ENCODE measurements at regions not wholly inside any gene's neighbourhood (a gene's known extent, or its start where the extent isn't known, plus 50 kb on each side); places are given as distances from the start of the nearest gene placed in this dataset.

DNA sequence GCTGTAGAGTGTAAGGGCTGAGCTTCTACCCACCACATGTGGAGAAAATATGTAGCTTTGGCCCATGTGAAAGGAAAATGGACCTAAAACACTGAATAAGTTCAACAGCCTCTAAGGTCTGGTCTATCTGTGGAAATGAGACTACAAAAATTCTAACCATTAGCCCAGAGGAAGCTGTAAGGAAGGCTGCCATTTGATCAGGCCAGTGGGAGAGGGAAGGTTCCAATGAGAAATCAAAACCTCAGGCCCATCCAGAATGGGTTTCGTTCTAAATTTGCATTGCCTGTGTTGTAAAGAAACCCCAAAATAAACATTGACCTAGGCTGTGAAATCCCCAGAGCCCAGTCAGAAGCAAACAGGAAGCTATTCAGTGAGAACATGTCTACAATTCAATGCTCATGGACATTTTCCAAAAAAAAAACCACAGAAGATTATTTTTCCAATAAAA lies 320.4 kb upstream of the SLC7A11 start:
- H3K4me3 ChIP-seq (ENCODE audit: low read length in 3 of 3): no peak overlapping the region
- H3K27me3 ChIP-seq (ENCODE audit: control insufficient read depth in 3 of 3, insufficient read depth in 3 of 3, low read length in 3 of 3): no peaks in the 10 kb centered on the region
- peaks cover 0 to 3% (median 3%) of the 10 kb centered on the region in 3 donors for H3K4me1 ChIP-seq (ENCODE audit: control insufficient read depth in 3 of 3, insufficient read depth in 3 of 3, low read length in 3 of 3)
- H3K36me3 ChIP-seq (ENCODE audit: control insufficient read depth in 3 of 3, insufficient read depth in 3 of 3, low read length in 3 of 3): no peaks in the 10 kb centered on the region
- no peak overlapping the region for H3K27ac ChIP-seq (ENCODE audit: low read depth, low read length)
- no peak overlapping the region for H3K9ac ChIP-seq (ENCODE audit: low read depth in 1 of 3, low read length in 3 of 3)
- H3K9me3 ChIP-seq (ENCODE audit: control insufficient read depth in 3 of 3, low read length in 3 of 3): no peaks in the 10 kb centered on the region

DNA sequence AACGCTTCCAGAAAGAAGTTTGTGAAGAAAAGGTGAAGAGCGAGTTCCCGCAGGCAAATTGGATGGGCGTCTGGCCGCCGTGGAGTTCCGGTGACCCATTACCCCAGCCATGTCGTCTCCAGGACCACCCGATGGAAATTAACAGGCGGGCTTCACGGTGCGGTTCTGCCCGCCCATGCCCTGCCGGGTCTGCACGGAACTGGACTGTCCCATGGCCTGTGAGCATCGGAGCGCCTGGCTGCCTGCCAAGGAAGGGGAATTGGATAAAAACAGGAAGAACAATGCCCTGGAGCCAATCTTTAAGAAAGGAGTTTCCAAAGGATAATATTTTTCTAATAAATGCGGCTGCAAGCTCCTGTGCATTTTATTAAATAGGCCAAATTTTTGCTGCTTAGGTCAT lies 319.8 kb upstream of the SLC7A11 start:
- Histone ChIP-seq H3K9me3 (ENCODE audit: control insufficient read depth in 3 of 3, low read length in 3 of 3) (no peaks in the 10 kb centered on the region), H3K27ac (ENCODE audit: low read depth, low read length) (no peak overlapping the region)

DNA sequence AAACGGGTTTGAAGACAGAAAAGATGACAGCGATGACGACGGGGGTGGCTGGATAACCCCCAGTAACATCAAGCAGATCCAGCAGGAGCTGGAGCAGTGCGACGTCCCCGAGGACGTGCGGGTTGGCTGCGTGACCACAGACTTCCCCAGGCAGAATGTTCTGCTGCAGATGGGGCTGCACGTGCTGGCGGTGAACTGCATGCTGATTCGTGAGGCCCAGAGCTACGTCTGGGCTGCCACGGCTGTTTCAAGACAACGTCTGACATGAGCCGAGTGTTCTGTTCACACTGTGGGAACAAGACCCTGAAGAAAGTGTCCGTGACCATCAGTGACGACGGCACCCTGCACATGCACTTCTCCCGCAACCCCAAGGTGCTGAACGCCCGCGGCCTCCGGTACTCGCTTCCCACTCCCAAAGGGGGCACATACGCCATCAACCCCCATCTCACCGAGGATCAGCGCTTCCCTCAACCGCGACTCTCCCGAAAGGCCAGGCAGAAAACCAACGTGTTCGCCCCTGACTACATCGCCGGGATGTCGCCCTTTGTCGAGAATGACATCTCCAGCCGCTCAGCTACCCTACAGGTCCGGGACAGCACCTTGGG lies 319.2 kb upstream of the SLC7A11 start:
- no peak overlapping the region for H3K27ac ChIP-seq (ENCODE audit: low read depth, low read length)
- no peaks in the 10 kb centered on the region for H3K9me3 ChIP-seq (ENCODE audit: control insufficient read depth in 3 of 3, low read length in 3 of 3)
- H3K4me1 ChIP-seq (ENCODE audit: control insufficient read depth in 3 of 3, insufficient read depth in 3 of 3, low read length in 3 of 3): peaks cover 0 to 3% (median 3%) of the 10 kb centered on the region in 3 donors
- H3K36me3 ChIP-seq (ENCODE audit: control insufficient read depth in 3 of 3, insufficient read depth in 3 of 3, low read length in 3 of 3): no peaks in the 10 kb centered on the region
- no peak overlapping the region for H3K4me3 ChIP-seq (ENCODE audit: low read length in 3 of 3)
- no peak overlapping the region for H3K9ac ChIP-seq (ENCODE audit: low read depth in 1 of 3, low read length in 3 of 3)
- no peaks in the 10 kb centered on the region for H3K27me3 ChIP-seq (ENCODE audit: control insufficient read depth in 3 of 3, insufficient read depth in 3 of 3, low read length in 3 of 3)

More for the DNA sequence above, 319.8 kb upstream of the SLC7A11 start:
- Histone ChIP-seq H3K4me3 (ENCODE audit: low read length in 3 of 3) (no peak overlapping the region), H3K4me1 (ENCODE audit: control insufficient read depth in 3 of 3, insufficient read depth in 3 of 3, low read length in 3 of 3) (peaks cover 0 to 3% (median 3%) of the 10 kb centered on the region in 3 donors), H3K9ac (ENCODE audit: low read depth in 1 of 3, low read length in 3 of 3) (no peak overlapping the region), H3K36me3 (ENCODE audit: control insufficient read depth in 3 of 3, insufficient read depth in 3 of 3, low read length in 3 of 3) (no peaks in the 10 kb centered on the region), H3K27me3 (ENCODE audit: control insufficient read depth in 3 of 3, insufficient read depth in 3 of 3, low read length in 3 of 3) (no peaks in the 10 kb centered on the region)

DNA sequence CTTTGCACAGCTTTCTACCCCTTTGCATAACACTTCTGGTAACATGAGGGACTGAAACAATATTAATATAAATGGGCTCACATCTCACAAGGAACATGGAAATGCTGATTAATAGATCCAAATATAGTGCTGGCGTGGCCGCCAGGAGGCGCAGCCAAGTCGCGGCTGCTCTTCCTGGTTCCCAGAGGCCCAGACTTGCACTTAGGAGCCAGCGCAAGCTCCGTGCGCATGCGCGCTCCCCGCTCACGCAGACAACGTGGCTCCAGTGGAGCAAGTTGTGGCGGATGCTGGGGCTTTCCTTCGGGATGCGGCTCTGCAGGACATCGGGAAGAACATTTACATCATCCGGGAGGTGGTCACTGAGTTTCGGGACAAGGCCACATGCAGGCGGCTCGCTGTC lies 318.3 kb upstream of the SLC7A11 start:
- Histone ChIP-seq H3K4me3 (ENCODE audit: low read length in 3 of 3) (no peak overlapping the region), H3K27ac (ENCODE audit: low read depth, low read length) (no peak overlapping the region), H3K9me3 (ENCODE audit: control insufficient read depth in 3 of 3, low read length in 3 of 3) (no peaks in the 10 kb centered on the region), H3K27me3 (ENCODE audit: control insufficient read depth in 3 of 3, insufficient read depth in 3 of 3, low read length in 3 of 3) (no peaks in the 10 kb centered on the region), H3K36me3 (ENCODE audit: control insufficient read depth in 3 of 3, insufficient read depth in 3 of 3, low read length in 3 of 3) (no peaks in the 10 kb centered on the region), H3K4me1 (ENCODE audit: control insufficient read depth in 3 of 3, insufficient read depth in 3 of 3, low read length in 3 of 3) (peaks cover 0 to 3% (median 3%) of the 10 kb centered on the region in 3 donors), H3K9ac (ENCODE audit: low read depth in 1 of 3, low read length in 3 of 3) (no peak overlapping the region)

DNA sequence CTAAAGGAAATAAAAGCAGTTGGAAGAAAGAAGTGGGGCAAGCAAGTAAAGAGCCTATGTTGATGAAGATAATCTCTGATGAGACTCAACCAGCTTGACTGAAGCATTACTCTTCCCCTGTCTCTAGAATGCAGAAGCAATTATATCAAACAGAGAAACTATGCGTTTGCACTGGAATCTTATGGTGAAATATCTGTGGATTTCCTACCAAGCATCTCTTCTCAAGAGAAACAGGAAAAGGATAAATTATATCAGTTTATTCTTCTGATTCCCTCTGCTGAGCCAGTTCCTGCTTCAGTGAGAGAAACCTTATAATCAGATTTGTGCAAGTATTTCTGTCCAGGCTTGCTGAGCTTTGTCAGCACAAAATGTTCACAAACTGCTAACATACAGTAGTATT lies 316.7 kb upstream of the SLC7A11 start:
- H3K9me3 ChIP-seq (ENCODE audit: control insufficient read depth in 3 of 3, low read length in 3 of 3): no peaks in the 10 kb centered on the region
- no peaks in the 10 kb centered on the region for H3K36me3 ChIP-seq (ENCODE audit: control insufficient read depth in 3 of 3, insufficient read depth in 3 of 3, low read length in 3 of 3)
- H3K27me3 ChIP-seq (ENCODE audit: control insufficient read depth in 3 of 3, insufficient read depth in 3 of 3, low read length in 3 of 3): no peaks in the 10 kb centered on the region
- no peak overlapping the region for H3K27ac ChIP-seq (ENCODE audit: low read depth, low read length)
- no peak overlapping the region for H3K4me3 ChIP-seq (ENCODE audit: low read length in 3 of 3)
- no peak overlapping the region for H3K9ac ChIP-seq (ENCODE audit: low read depth in 1 of 3, low read length in 3 of 3)
- peaks cover 0 to 3% (median 3%) of the 10 kb centered on the region in 3 donors for H3K4me1 ChIP-seq (ENCODE audit: control insufficient read depth in 3 of 3, insufficient read depth in 3 of 3, low read length in 3 of 3)

DNA sequence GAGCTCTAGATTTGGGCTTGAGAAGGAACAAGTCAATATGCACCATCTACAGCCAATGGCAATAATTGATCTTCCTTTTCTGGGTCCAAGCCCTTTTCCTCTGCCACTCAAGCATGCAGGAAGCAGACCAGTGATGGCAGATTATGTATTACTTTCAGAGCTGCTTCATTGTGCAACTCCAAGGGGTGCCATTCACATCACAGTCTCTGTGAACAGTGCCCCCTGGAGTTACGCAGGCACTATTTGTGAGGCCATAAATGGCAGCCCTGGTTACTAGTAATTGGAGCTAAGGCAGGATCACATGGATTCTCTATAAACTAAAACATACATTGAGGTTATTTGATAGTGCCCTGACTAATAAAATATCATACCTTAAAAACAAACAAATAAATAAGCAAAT lies 313.4 kb upstream of the SLC7A11 start:
- Histone ChIP-seq H3K4me1 (ENCODE audit: control insufficient read depth in 3 of 3, insufficient read depth in 3 of 3, low read length in 3 of 3) (no peaks in the 10 kb centered on the region), H3K36me3 (ENCODE audit: control insufficient read depth in 3 of 3, insufficient read depth in 3 of 3, low read length in 3 of 3) (no peaks in the 10 kb centered on the region), H3K4me3 (ENCODE audit: low read length in 3 of 3) (no peak overlapping the region), H3K9me3 (ENCODE audit: control insufficient read depth in 3 of 3, low read length in 3 of 3) (no peaks in the 10 kb centered on the region), H3K9ac (ENCODE audit: low read depth in 1 of 3, low read length in 3 of 3) (no peak overlapping the region), H3K27me3 (ENCODE audit: control insufficient read depth in 3 of 3, insufficient read depth in 3 of 3, low read length in 3 of 3) (no peaks in the 10 kb centered on the region), H3K27ac (ENCODE audit: low read depth, low read length) (no peak overlapping the region)

DNA sequence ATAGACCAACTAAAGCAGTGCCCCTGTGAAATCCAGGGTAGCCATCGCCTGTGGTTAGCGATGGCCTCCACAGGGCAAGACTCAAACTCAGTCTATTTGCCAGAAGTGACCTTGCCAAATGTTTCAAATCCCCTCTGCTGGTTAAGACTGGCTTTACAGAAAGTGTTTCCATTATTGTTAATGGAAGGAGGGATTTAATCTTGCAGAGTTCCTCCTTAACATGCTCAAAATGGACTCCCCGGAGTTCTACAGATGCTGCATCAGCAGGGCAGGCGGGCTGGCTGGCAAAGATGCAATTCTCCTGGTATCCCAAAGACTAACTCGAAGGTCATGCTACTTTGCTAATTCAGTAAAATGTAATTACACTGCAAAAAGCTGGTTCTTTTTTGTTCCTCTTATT lies 313.0 kb upstream of the SLC7A11 start:
- H3K27me3 ChIP-seq (ENCODE audit: control insufficient read depth in 3 of 3, insufficient read depth in 3 of 3, low read length in 3 of 3): no peaks in the 10 kb centered on the region
- H3K36me3 ChIP-seq (ENCODE audit: control insufficient read depth in 3 of 3, insufficient read depth in 3 of 3, low read length in 3 of 3): no peaks in the 10 kb centered on the region
- H3K9me3 ChIP-seq (ENCODE audit: control insufficient read depth in 3 of 3, low read length in 3 of 3): no peaks in the 10 kb centered on the region
- no peak overlapping the region for H3K4me3 ChIP-seq (ENCODE audit: low read length in 3 of 3)
- H3K27ac ChIP-seq (ENCODE audit: low read depth, low read length): no peak overlapping the region
- no peak overlapping the region for H3K9ac ChIP-seq (ENCODE audit: low read depth in 1 of 3, low read length in 3 of 3)
- no peaks in the 10 kb centered on the region for H3K4me1 ChIP-seq (ENCODE audit: control insufficient read depth in 3 of 3, insufficient read depth in 3 of 3, low read length in 3 of 3)

DNA sequence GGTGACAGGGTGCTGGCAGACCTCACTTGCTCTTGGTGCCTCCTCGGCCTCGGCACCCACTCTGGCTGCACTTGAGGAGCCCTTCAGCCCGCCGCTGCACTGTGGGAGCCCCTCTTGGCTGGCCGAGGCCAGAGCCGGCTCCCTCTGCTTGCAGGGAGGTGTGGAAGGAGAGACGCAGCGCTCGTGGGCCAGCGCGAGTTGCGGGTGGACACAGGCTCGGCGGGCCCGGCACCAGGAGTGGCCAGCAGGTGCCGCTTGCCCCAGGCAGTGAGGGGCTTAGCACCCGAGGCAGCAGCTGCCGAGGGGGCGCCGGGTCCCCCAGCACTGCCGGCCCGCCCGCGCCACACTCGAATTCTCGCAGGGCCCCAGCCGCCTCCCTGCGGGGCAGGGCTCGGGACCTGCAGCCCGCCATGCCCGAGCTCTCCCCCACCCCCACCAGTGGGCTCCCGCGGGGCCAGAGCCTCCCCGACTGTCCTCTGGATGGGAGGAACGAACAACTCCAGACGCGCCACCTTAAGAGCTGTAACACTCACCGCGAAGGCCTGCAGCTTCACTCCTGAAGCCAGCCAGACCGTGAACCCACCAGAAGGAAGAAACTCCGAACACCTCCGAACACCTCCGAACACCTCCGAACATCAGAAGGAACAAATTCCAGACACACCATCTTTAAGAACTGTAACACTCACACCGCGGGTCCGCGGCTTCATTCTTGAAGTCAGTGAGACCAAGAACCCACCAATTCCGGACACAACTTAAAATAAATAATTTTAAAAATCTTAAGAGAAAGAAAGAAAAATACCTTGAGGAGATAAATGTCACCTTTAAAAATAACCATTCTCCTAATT lies 311.1 kb upstream of the SLC7A11 start:
- no peaks in the 10 kb centered on the region for H3K36me3 ChIP-seq (ENCODE audit: control insufficient read depth in 3 of 3, insufficient read depth in 3 of 3, low read length in 3 of 3)
- H3K27me3 ChIP-seq (ENCODE audit: control insufficient read depth in 3 of 3, insufficient read depth in 3 of 3, low read length in 3 of 3): no peaks in the 10 kb centered on the region
- no peak overlapping the region for H3K9ac ChIP-seq (ENCODE audit: low read depth in 1 of 3, low read length in 3 of 3)
- H3K4me1 ChIP-seq (ENCODE audit: control insufficient read depth in 3 of 3, insufficient read depth in 3 of 3, low read length in 3 of 3): no peaks in the 10 kb centered on the region
- H3K9me3 ChIP-seq (ENCODE audit: control insufficient read depth in 3 of 3, low read length in 3 of 3): no peaks in the 10 kb centered on the region
- H3K4me3 ChIP-seq (ENCODE audit: low read length in 3 of 3): no peak overlapping the region
- no peak overlapping the region for H3K27ac ChIP-seq (ENCODE audit: low read depth, low read length)

DNA sequence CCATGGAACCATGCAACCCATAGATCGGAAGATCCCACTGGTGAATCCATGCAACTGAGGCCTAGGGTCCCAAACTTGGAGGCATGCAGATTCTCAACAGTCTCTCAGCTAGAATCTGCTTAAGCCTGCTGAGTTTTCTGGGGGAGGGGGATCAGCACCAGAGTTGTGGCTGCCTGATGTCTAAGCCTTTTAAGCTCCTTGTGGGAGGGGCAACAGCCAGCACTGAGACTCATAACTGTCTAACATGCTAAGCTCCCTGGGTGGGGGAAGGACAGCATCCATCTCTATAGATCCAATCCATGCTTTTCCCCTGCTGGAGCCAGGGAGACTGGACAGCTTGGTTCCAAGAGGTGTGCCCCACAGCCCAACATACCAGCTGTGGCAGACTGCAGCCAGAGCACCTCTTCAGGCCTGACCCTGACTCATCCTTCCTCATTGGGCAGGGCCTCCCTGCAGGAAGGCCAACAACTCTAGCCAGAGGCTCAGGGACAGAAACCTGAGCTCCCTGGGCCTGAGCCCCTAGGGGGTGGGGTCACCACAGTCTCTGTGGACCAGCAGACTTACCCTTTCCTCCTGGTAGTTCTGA lies 300.1 kb upstream of the SLC7A11 start:
- no peaks in the 10 kb centered on the region for H3K9me3 ChIP-seq (ENCODE audit: control insufficient read depth in 3 of 3, low read length in 3 of 3)
- no peaks in the 10 kb centered on the region for H3K36me3 ChIP-seq (ENCODE audit: control insufficient read depth in 3 of 3, insufficient read depth in 3 of 3, low read length in 3 of 3)
- H3K9ac ChIP-seq (ENCODE audit: low read depth in 1 of 3, low read length in 3 of 3): no peak overlapping the region
- H3K4me3 ChIP-seq (ENCODE audit: low read length in 3 of 3): no peak overlapping the region
- no peaks in the 10 kb centered on the region for H3K4me1 ChIP-seq (ENCODE audit: control insufficient read depth in 3 of 3, insufficient read depth in 3 of 3, low read length in 3 of 3)
- no peak overlapping the region for H3K27ac ChIP-seq (ENCODE audit: low read depth, low read length)
- H3K27me3 ChIP-seq (ENCODE audit: control insufficient read depth in 3 of 3, insufficient read depth in 3 of 3, low read length in 3 of 3): no peaks in the 10 kb centered on the region
